Mucosa of rectum (tissue), 2 donors: ENCODE measurements at regions not wholly inside any gene's neighbourhood (a gene's known extent, or its start where the extent isn't known, plus 50 kb on each side); places are given as distances from the start of the nearest gene placed in this dataset.

Source experiments
- H3K27ac ChIP-seq, 2 donors: one replicate each; pipeline ENCODE4 v1.7.0; 2013; ENCODE audit warnings: inconsistent platforms in 2 of 2, low read depth in 2 of 2, low read length in 2 of 2
- H3K27me3 ChIP-seq, 2 donors: one replicate each; pipeline ENCODE4 v1.7.0; 2013; ENCODE audit warnings: low read length in 2 of 2; ENCODE audit not compliant: control insufficient read depth in 2 of 2, insufficient read depth in 2 of 2
- H3K36me3 ChIP-seq, 2 donors: one replicate each; pipeline ENCODE4 v1.7.0; 2013; ENCODE audit warnings: low read length in 2 of 2; ENCODE audit not compliant: control insufficient read depth in 2 of 2, insufficient read depth in 2 of 2
- H3K4me1 ChIP-seq, 2 donors: one replicate each; pipeline ENCODE4 v1.7.0; 2013; ENCODE audit warnings: low read length in 2 of 2, mild to moderate bottlenecking in 1 of 2; ENCODE audit not compliant: control insufficient read depth in 2 of 2, insufficient read depth in 2 of 2
- H3K4me3 ChIP-seq, 2 donors: one replicate each; pipeline ENCODE4 v1.7.0; 2013; ENCODE audit warnings: low read length in 2 of 2
- H3K9ac ChIP-seq, 2 donors: one replicate each; pipeline ENCODE4 v1.7.0; 2013; ENCODE audit warnings: low read length in 2 of 2, low read depth in 1 of 2, mild to moderate bottlenecking in 1 of 2
- H3K9me3 ChIP-seq, 2 donors: one replicate each; pipeline ENCODE4 v1.7.0; 2013; ENCODE audit warnings: low read length in 2 of 2; ENCODE audit not compliant: control insufficient read depth in 2 of 2
- donor health status: healthy.
- donor health status: Normal muscosa, but diverticular disease.

GRCh38 chr16:35690413-35690812 is 2231.0 kb downstream of the TP53TG3F start:
- no peak overlapping the region for H3K9ac ChIP-seq
- peaks cover 0 to 5% of the 10 kb centered on the region in 2 donors for H3K9me3 ChIP-seq

GRCh38 chr16:35691057-35691456 is 2231.6 kb downstream of the TP53TG3F start:
- Histone ChIP-seq H3K36me3 (no peaks in the 10 kb centered on the region), H3K9ac (no peak overlapping the region), H3K9me3 (peaks cover 0 to 5% of the 10 kb centered on the region in 2 donors), H3K4me3 (no peak overlapping the region), H3K4me1 (no peaks in the 10 kb centered on the region), H3K27ac (no peak overlapping the region), H3K27me3 (no peaks in the 10 kb centered on the region)

More at GRCh38 chr16:35690413-35690812, 2231.0 kb downstream of the TP53TG3F start:
- Histone ChIP-seq H3K4me1 (no peaks in the 10 kb centered on the region), H3K27ac (no peak overlapping the region), H3K4me3 (no peak overlapping the region), H3K36me3 (no peaks in the 10 kb centered on the region), H3K27me3 (no peaks in the 10 kb centered on the region)

- no peak overlapping the region for H3K27ac ChIP-seq
- H3K9ac ChIP-seq: no peak overlapping the region
- no peaks in the 10 kb centered on the region for H3K27me3 ChIP-seq
- H3K36me3 ChIP-seq: no peaks in the 10 kb centered on the region
- no peaks in the 10 kb centered on the region for H3K4me1 ChIP-seq
- H3K4me3 ChIP-seq: no peak overlapping the region
- peaks cover 0 to 5% of the 10 kb centered on the region in 2 donors for H3K9me3 ChIP-seq
Measured at GRCh38 chr16:35692824-35693223, 2233.4 kb downstream of the TP53TG3F start.

GRCh38 chr16:35706901-35707300 is 2247.5 kb downstream of the TP53TG3F start:
- no peaks in the 10 kb centered on the region for H3K27me3 ChIP-seq
- no peak overlapping the region for H3K9ac ChIP-seq
- H3K27ac ChIP-seq: no peak overlapping the region
- no peaks in the 10 kb centered on the region for H3K36me3 ChIP-seq
- no peak overlapping the region for H3K4me3 ChIP-seq
- H3K9me3 ChIP-seq: peaks cover 0 to 3% of the 10 kb centered on the region in 2 donors
- H3K4me1 ChIP-seq: no peaks in the 10 kb centered on the region

GRCh38 chr16:35711435-35711834 is 2252.0 kb downstream of the TP53TG3F start:
- Histone ChIP-seq H3K27me3 (no peaks in the 10 kb centered on the region), H3K9me3 (peaks cover 0 to 3% of the 10 kb centered on the region in 2 donors), H3K27ac (no peak overlapping the region), H3K4me3 (no peak overlapping the region), H3K4me1 (no peaks in the 10 kb centered on the region), H3K36me3 (no peaks in the 10 kb centered on the region), H3K9ac (no peak overlapping the region)

- no peaks in the 10 kb centered on the region for H3K4me1 ChIP-seq
- H3K4me3 ChIP-seq: no peak overlapping the region
- H3K27me3 ChIP-seq: no peaks in the 10 kb centered on the region
- no peak overlapping the region for H3K27ac ChIP-seq
- no peaks in the 10 kb centered on the region for H3K36me3 ChIP-seq
- peaks cover 0 to 3% of the 10 kb centered on the region in 2 donors for H3K9me3 ChIP-seq
- no peak overlapping the region for H3K9ac ChIP-seq
Measured at GRCh38 chr16:35711958-35712357, 2252.5 kb downstream of the TP53TG3F start.

- Histone ChIP-seq H3K4me3 (no peak overlapping the region), H3K4me1 (no peaks in the 10 kb centered on the region), H3K27me3 (no peaks in the 10 kb centered on the region), H3K9ac (no peak overlapping the region), H3K27ac (no peak overlapping the region), H3K36me3 (no peaks in the 10 kb centered on the region), H3K9me3 (peaks cover 0 to 3% of the 10 kb centered on the region in 2 donors)
Measured at GRCh38 chr16:35713762-35714650, 2254.6 kb downstream of the TP53TG3F start.

- Histone ChIP-seq H3K4me1 (no peaks in the 10 kb centered on the region), H3K27ac (no peak overlapping the region), H3K27me3 (no peaks in the 10 kb centered on the region), H3K36me3 (no peaks in the 10 kb centered on the region), H3K4me3 (no peak overlapping the region), H3K9ac (no peak overlapping the region), H3K9me3 (peaks cover 0 to 3% of the 10 kb centered on the region in 2 donors)
Measured at GRCh38 chr16:35714665-35715064, 2255.3 kb downstream of the TP53TG3F start.

GRCh38 chr16:35724551-35724950 is 2265.1 kb downstream of the TP53TG3F start:
- no peak overlapping the region for H3K27ac ChIP-seq
- no peaks in the 10 kb centered on the region for H3K27me3 ChIP-seq
- no peak overlapping the region for H3K9ac ChIP-seq
- H3K36me3 ChIP-seq: no peaks in the 10 kb centered on the region
- no peaks in the 10 kb centered on the region for H3K4me1 ChIP-seq
- H3K9me3 ChIP-seq: peaks cover 0 to 1% of the 10 kb centered on the region in 2 donors
- H3K4me3 ChIP-seq: no peak overlapping the region

- Histone ChIP-seq H3K9me3 (peaks cover 0 to 1% of the 10 kb centered on the region in 2 donors), H3K27ac (no peak overlapping the region), H3K27me3 (no peaks in the 10 kb centered on the region), H3K4me3 (no peak overlapping the region), H3K36me3 (no peaks in the 10 kb centered on the region), H3K4me1 (no peaks in the 10 kb centered on the region), H3K9ac (no peak overlapping the region)
Measured at GRCh38 chr16:35725949-35726348, 2266.5 kb downstream of the TP53TG3F start.
